ENCODE measurements at regions not wholly inside any gene's neighbourhood (a gene's known extent, or its start where the extent isn't known, plus 50 kb on each side); places are given as distances from the start of the nearest gene placed in this dataset.

DNA sequence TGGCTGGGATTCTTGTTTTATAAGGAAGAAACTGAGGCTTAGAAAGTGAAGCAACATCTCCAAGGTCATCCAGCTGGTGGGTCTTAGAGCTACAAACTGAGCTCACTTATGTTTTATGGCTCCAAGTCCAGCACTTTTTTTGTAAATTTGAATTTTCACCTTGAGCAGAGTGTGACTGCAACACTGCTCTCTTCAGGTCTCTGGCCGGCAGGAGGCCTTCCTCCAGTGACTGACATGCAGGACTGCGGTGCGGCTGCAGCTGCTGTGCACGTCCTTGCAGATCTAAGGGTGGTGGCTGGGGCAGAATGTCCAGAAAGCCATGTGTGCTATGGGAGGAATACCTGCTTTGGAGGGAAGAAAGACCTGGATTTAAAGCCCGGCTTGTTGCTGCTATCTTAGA is 284.2 kb upstream of the POU3F1 start:
- no peak for DNase-seq (ENCODE audit: low spot score)

DNA sequence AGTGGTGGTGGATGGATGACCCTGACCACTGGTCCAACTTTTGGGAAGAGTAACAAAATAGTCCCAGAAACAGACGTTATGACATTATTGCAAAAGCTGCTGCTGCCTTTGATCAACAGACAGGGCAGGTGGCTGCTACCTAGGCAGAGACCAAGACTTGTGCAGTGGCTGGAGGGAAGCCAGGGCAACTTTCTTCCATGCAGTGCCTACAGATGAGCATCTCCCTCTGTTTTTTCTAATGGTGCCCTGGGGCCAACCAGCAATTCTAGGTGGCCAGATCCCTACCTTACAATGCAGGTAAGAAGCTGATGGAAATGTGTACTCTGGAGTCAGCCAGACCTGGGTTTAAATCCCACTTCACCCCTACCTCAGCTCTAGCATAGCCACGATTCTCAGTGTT is 283.1 kb upstream of the POU3F1 start:
- no peak for DNase-seq (ENCODE audit: low spot score)

DNA sequence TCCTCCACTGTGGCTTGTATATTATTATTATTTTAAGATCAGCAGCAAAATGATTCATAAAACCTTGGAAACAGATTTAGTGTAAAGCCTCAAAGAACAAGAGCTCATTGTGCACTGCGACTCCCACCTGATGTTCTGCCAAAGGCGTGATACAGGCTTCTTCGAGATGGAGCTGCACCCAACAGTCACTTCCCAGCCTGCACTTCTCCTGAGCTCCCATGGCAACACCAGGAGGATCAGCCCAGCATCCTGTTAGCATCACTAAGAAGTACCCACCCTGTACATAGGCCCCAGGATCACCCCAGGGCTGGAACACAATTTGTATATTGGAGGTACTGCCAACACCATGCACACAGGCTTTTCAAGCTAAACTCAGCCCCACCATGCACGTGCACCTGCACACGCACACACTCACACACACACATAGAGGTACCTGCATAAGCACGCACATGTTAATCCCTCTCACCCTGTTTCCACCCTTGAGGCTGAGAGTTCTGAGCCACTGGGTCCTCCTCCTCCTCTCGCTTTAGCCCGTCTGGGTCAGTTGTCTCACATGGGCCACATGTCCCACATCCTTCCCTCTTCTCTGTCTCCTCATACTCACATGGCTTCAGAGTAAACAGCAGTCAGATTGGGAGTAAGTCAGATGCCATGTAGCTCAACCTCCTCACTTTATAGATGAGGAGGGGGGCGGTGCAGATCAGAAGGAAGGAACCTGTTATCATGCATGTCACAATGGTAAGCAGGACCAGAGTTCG is 281.9 kb upstream of the POU3F1 start:
- no peak for DNase-seq (ENCODE audit: low spot score)

DNA sequence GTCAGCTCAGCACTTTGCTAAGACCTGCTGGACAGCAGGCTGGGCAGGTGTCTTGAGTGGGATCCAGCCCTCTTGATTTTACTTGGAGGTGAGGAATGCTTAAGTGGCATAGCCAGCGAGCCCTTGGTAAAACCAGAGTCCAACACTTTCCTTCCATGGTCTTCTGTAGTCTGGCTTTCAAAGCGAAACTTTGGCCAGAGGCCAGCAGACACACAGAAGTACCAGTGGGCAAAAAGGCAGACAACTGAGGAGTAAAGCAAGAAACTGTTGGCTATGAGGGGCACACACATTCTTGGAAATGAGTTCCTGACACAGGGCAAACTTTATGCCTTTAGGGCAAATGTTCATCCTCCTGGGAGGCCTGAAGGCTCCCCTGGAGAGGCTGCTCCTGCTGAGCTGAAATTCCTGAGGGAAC is 281.0 kb upstream of the POU3F1 start:
- DNase-seq (ENCODE audit: low spot score), result no peak

DNA sequence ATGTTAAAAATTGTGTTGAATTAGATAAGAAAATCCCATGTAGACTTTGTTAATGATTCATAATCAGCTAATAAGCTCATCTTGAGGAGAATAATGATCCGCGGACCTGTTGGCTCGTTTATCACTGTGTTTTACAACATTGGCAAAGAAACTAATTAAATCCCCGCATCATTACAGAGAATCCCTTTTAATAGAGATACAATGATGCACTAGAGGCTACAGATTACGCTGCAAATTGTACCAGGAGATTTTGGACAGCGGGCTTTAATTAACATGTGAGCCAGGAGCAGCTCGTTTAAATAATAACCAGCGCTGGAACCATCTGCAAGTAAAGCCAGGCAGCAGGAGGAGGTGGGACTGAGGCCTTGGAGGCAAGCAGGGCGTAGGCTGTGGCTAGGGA is 280.3 kb upstream of the POU3F1 start:
- DNase-seq (ENCODE audit: low spot score), result no peak

DNA sequence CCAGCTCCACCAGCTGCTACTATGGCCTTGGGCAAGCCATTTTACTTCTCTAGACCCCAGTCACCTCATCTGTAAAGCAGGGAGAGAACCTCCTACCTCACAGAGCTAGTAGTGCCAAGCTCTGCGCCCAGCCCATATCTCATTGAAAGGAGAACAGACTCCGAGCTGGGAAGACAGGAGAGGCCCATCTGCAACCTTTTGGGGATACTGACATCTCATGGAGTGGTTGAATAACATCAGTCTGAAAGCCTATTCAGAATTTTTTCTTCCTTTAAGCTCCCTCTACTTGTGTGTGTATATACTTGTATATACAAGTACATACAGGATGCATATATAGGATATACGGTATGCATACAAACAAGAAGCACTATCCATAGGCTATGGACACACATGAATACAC is 279.5 kb upstream of the POU3F1 start:
- no peak for DNase-seq (ENCODE audit: low spot score)

DNA sequence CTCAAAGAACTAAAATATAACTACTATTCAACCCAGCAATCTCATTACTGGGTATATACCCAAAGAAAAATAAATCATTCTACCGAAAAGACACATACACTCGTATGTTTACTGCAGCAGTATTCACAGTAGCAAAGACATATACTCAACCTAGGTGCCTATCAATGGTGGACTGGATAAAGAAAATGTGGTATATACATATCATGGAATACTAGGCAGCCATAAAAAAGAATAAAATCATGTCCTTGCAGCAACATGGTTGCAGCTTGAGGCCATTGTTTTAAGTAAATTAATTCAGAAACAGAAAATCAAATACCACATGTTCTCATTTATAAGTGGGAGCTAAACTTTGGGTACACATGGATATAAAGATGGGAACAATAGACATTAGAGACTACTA is 266.2 kb upstream of the POU3F1 start:
- DNase-seq (ENCODE audit: low spot score), result no peak

DNA sequence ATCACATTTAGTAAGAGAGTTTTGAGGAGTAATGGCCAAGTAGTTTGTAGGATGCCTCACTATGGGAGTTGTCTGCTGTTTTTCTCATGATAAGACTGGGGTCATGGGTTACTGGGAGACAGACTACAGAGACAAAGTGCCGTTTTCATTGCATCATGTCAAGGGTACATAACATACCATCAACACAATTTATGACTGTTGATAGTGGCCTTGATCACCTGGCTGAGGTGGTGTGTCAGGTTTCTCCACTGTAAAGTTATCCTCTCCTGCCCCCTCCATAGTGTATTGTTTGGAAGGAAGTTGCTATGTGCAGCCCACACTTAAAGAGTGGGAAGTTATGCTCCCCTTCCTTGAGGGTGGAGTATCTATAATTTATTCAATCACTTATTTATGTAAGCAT is 263.5 kb upstream of the POU3F1 start:
- DNase-seq (ENCODE audit: low spot score), result no peak

DNA sequence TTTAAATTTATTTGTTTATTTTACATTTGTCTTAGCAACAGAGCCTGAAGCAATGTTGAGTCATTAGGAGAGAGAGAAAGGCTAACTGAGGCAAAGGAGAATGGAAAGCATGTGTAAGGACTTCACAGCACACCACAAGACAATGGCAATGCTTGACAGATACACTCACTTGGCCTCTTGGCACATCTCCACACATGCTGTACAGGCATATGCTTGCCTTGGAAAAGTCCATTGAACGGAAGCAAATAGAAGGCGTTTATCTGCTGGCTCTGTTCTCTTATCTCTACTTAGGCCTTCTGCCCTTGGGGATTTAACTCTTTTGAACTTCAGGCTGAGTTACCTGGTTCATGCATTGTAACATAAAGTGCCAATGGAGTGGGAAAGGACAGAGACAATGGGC is 262.2 kb upstream of the POU3F1 start:
- DNase-seq (ENCODE audit: low spot score), result no peak

DNA sequence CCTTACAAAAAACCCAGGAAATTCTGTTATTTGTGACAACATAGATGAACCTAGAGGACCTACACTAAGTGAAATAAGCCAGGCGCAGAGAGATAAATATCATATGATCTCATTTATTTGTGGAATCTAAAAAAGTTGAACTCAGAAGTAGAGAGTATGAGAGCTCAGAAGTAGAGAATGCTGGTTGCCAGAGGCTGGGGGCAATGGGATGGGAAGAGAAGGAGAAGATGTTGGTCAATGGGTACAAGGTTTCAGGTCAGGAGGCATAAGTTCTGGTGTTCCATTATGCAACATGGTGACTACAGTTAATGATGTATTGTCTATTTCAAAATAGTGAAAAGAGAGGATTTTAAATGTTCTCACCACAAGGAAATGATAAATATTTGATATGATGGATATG is 259.1 kb upstream of the POU3F1 start:
- no peak for DNase-seq (ENCODE audit: low spot score)

DNA sequence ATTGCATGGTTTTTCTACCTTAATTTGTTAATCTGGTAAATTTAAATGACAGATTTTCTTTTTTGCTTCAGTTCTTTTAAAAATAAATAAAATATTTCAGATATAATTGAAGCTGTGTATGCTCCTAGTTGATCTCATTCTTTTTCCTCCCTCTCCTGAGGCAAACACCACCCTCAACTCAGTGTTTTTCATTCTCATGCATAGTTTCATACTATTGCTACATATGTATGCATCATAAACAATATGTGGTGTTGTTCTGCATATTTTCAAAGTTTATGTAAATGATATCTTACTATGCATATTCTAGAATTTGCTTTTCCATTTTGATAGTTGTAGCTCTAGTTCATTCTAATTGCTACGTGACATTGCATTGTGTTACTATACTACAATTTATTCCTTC is 257.2 kb upstream of the POU3F1 start:
- DNase-seq (ENCODE audit: low spot score), result no peak

DNA sequence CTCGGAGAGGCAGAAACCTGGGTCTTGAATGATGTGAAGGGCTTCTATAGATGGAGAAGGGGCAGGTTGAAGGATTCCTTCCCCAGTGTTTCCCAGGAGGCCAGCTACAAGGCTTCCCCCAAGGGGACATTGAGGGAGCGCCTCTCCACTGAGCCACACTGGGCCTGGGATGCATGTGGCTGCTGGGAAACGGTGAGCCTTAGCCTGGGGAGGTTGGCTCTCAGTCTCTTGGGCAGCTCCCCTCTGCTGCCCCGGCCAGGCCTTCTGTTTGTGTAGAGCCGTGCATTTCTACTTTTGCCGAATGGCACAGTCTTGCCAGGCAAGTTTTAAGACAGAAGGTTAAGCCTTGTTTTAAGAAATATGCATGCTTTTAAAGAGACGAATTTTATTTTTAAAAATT is 254.4 kb upstream of the POU3F1 start:
- no peak for DNase-seq (ENCODE audit: low spot score)

DNA sequence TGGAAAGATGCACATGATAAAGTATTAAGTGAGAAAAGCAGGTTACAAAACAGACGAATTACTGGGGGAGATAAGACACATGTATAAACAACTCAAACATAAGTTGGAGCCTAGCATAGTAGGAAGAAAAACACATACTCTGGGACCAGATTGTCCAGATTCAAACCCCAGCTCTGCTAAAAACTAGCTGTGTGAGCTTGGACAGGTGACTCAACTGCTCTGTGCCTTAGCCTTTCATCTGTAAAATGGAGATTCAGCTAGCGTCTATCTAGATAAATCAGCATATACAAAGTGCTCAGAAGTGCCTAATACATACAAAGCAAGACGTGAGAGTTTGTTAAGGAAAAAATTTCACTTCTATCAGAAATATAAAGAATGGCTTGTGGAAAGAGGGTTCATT is 254.0 kb upstream of the POU3F1 start:
- no peak for DNase-seq (ENCODE audit: low spot score)

DNA sequence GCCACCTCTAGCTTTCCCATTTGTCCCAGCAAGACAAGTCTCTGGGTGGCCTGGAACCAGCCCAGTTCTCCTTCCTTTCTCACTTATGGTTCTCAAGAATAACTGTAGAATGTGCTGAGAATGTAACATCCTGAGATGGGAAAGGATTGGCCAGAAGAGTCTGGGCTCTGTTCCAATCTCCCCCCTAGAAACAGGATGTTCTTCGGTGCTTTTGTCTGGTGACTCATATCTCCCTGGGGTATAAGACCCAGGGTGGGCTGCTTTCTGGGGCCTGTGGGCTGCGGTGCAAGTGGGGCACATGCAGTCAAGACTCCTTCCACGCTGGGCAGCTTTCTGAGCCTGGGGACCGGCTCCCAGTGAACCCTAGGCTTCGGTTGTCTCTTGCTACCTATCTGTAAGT is 251.2 kb upstream of the POU3F1 start:
- no peak for DNase-seq (ENCODE audit: low spot score)

DNA sequence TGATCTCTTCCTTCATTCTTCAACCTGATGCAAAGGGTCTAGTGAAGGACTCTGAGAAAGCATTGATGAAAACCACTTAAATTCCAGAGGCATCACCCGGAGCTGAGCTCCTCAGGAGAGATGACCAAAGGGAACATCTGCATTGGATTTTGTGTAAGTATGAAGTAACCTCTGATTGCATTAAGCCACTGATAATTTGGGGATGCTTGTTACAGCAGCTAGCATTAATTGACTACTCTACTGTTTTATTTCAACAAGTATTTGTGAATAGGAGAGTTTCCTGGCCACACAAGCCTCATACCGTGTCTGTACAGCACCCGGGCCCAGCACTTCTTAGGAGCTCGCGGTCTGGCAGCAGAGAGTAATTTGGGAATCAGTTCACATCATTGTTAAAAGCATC is 250.7 kb upstream of the POU3F1 start:
- no peak for DNase-seq (ENCODE audit: low spot score)

DNA sequence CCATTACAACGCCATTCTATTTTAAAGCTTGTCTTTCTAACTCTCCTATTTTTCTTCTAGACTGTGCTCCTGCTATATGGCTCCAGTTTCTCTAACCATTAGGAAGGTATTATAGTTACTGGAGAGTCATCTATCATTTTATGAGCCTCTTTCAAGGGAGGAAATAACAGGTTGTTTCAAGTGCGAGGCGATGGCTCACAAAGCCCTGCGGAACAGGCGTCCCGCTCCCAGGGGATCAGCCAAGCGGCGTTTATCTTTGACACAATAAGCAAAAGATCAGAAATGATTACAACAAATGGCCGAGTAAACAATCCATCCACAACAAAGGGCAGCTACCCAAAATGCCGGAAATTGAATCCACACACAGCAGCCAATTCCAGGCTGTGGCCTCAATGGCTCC is 249.5 kb upstream of the POU3F1 start:
- DNase-seq (ENCODE audit: low spot score), result no peak

DNA sequence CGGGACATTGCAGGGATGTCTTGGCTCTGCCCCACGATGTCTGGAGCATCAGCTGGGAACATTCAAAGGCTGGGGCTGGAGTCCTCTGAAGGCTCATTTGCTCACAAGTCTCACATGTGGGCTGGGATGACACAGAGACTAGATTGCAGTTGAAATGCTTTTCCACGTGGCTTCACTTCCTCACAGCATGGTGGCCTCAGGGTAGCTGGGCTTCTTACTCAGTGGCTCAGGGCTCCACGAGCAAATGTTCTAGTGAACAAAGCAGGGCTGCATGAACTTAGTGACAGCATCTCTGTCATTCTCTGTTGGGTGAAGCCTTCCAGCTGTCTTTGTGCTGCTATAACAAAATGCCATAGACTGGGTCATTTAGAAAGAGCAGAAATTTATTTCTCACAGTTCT is 247.0 kb upstream of the POU3F1 start:
- no peak for DNase-seq (ENCODE audit: low spot score)

DNA sequence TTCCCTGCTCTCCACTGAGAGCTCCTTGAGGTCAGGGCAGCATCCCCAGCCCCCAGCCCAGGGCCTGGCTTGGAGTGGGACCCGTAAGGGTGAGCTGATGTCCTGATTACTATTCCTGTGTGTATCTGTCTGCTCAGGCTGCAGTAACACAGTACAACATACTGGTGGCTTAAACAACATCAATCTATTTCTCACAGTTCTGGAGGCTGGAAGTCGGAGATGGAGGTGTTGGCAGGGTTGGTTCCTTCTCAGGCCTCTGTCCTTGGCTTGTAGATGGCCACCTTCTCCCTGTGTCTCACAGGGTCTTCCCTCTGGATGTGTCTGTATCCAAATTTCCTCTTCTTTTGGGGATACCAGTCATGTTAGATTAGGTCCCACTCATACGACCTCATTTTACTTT is 246.4 kb upstream of the POU3F1 start:
- DNase-seq (ENCODE audit: low spot score), result no peak

DNA sequence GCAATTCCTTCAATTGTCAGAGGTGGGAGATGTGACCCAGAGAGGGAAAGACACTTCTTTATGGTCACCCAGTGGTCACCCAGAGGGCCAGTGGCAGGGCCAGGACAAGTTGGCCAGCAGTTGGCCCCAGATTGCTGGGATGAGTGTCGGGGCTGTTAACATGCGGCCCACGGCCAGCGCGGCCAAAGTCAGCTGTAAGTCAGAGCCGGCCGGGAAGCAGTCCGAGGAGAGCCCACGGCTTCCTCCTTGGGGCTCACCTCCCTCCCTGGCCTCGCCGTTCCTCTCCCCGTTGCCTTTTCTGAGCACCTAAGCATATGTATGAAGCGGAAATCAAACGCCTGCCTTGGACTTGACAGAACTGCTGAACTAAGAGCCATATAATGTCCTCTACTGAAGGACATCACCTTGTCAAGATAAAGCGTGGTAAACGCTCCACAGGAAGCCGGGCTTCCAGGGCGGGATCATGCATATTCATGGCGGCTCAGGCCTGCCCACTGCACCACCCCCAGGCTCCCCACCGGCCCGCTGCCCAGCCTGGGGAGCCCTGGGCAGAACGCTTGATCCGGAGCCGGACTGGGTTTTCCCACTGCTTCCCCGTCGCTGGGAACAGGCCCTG is 245.4 kb upstream of the POU3F1 start:
- DNase-seq (ENCODE audit: low spot score), result no peak

DNA sequence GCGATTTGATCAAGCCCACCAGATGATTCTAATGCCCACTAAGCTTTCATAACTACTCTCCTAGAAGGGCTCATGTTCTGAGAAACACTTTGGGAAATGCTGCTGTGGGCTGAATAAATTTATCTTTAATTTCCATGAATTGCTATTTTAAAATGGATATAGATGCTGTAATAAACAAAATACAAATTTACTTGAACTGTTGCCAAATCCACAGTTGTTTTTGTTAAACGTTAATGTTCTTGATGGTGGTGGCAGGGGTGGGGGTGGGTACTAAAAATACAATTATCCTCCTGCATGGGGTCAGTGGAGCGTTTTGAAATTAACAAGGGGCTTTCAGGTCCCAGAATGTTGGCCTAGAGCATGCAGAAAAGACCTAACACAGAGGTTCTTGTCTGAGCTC is 244.7 kb upstream of the POU3F1 start:
- no peak for DNase-seq (ENCODE audit: low spot score)

DNA sequence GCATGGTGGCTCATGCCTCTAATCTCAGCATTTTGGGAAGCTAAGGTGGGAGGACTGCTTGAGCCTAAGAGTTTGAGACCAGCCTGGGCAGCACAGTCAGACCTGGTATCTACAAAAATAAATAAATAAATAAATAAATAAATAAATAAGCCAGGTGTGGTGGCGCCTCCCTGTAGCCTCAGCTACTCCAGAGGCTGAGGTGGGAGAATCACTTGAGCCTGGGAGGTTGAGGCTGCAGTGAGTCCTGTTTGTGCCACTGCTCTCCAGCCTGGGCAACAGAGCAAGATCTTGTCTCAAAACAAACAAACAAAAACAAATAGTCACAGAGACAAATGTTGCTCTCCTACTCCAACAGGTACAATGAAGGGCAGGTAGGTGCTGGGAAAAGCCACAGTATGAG is 242.4 kb upstream of the POU3F1 start:
- no peak for DNase-seq (ENCODE audit: low spot score)

DNA sequence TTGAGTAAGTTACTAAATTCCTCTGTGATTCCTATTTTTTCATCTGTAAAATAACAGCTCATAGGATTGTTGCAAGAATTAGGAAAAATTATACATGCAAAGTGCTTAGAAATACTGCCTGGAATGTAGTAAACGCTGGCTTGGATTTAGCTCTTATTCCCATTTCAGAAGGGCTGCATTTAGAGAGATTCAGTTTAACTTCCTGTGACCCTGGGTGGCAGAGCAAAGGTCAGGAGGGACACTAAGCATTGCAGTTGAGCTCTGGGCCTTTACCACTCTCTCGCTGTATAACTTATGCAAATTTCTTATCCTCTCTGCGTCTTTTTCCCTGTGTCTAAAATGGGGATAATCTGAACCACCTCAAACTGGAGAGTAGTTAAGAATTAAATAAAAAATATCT is 241.0 kb upstream of the POU3F1 start:
- DNase-seq (ENCODE audit: low spot score), result no peak

DNA sequence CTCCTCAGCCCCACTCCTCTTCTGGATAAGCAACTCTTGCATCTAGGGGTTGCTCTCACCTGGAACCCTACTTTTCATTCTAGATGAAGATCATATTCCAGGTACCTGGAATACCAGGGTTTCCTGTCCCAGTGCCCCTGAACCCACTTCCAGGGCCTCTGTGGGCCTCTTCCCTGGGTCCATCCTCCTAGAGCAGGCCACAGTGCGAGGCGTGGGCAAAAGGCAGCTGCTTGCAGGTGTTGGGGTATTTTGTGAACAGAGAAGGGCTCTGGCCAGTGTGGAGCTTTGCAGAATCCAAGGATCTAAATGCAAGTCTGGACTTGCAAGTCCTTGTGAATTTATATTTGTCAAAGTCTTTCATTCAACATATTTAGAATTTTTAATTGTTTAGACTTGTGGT is 240.4 kb upstream of the POU3F1 start:
- DNase-seq (ENCODE audit: low spot score), result no peak

DNA sequence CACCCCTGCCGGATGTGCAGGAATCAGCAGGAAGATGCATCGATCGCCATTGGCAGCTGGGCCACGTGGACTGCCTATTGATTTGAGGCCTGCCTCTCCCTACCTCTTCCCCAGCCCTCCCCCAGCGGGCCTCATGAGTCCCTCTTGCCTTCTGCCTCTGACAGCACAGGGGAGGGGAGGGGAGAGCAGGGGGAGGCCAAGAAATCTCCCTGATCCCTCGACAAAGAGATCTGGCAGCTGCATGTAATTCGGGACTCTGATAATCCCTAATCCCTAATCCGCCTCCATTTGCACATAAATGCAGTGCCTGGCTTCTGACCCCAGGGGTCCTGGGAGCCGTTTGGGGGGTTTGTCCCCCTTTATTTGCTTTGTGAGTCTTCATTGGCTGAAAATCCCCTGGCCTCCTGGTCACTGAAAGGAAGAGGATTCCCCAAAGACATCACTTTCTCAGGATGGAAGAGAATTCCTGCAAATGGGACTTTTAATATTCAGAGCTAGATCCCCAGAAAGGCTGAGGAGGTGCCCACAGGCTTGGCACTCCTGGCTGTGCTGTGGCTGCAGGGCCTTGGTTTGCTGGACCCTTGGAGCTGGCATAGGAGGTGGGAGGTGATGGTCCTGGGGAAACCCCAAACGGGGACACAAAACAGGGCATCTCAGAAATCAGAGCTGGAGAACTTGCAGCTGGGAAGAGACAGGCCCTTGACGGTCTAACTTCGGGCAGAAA is 239.4 kb upstream of the POU3F1 start:
- DNase-seq (ENCODE audit: low spot score), result no peak

All from kidney capillary endothelial cell (primary cell).